ENCODE measurements at regions not wholly inside any gene's neighbourhood (a gene's known extent, or its start where the extent isn't known, plus 50 kb on each side); places are given as distances from the start of the nearest gene placed in this dataset.

DNA sequence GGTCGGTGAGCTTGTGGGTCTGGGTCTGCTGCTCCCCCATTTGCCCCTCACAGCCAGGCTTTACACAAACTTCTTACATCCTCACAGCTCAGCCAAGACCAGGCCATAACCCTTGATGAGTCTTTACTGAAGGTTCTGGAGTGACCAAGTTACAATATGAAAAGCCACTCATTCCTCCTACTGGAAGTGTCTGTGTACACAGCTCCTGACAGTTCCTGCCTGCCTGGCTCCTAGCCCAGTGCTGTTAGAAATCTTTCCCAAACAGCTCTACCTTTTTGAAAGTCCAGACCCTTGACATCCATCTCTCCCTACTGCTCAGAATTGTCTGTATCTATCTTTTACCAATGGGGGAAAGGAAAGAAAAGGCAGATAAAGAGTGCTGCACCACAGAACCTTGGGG is 106.9 kb downstream of the PAX1 start:
- Histone ChIP-seq H3K9ac (replicated peaks in 1 of 4; ENCODE audit: extremely low read depth in 1 of 4, low read depth in 3 of 4, low read length in 3 of 4) (no peak overlapping the region), H4K8ac (ENCODE audit: extremely low read depth, insufficient read depth, low read length) (no peak overlapping the region), H3K27me3 (replicated peaks in 1 of 4; ENCODE audit: control insufficient read depth in 3 of 4, extremely low read depth in 1 of 4, insufficient read depth in 3 of 4, low read length in 3 of 4) (peaks cover 0 to 14% (median 10%) of the 10 kb centered on the region in 4 experiments; a peak in 4 of 7 replicates), H2AK5ac (ENCODE audit: low read depth, low read length) (no peak overlapping the region), H4K91ac (replicated peaks; ENCODE audit: insufficient read length, low read length) (no peak overlapping the region), H3K56ac (replicated peaks; ENCODE audit: insufficient read length, low read depth, low read length) (no peak overlapping the region), H2BK5ac (ENCODE audit: low read depth, low read length) (no peak overlapping the region), H3K14ac (ENCODE audit: insufficient read length) (no peak overlapping the region), H3K4ac (replicated peaks; ENCODE audit: insufficient read length, low read depth, low read length) (no peak overlapping the region), H3K23me2 (ENCODE audit: low read depth, low read length) (no peaks in the 10 kb centered on the region), H2BK20ac (ENCODE audit: low read length) (no peak overlapping the region), H3K4me1 (replicated peaks in 1 of 4; ENCODE audit: control insufficient read depth in 3 of 4, insufficient read depth in 4 of 4, low read length in 3 of 4) (no peaks in the 10 kb centered on the region), H3K79me1 (ENCODE audit: low read depth, low read length) (no peaks in the 10 kb centered on the region), H2AFZ (ENCODE audit: low read length) (peak overlapping the region; percentile 78; the same call in 1 of the 2 replicates), H3K9me3 (ENCODE audit: insufficient read depth in 2 of 2, low read depth in 1 of 2, low read length in 1 of 2) (no peaks in the 10 kb centered on the region), H3K4me3 (ENCODE audit: extremely low read depth in 1 of 4, insufficient read depth in 2 of 4, low read depth in 3 of 4, low read length in 4 of 4) (no peak overlapping the region), H4K20me1 (replicated peaks in 1 of 2; ENCODE audit: control insufficient read depth in 1 of 2, insufficient read depth in 2 of 2, low read length in 2 of 2) (no peaks in the 10 kb centered on the region), H3K23ac (ENCODE audit: insufficient read length) (no peak overlapping the region), H3K18ac (ENCODE audit: extremely low read depth, low read length) (no peak overlapping the region), H2BK12ac (ENCODE audit: low read depth, low read length) (no peak overlapping the region), H3K36me3 (ENCODE audit: control insufficient read depth in 2 of 4, insufficient read depth in 4 of 4, low read length in 3 of 4) (no peaks in the 10 kb centered on the region), H3K4me2 (ENCODE audit: insufficient read depth in 1 of 2, low read depth in 2 of 2, low read length in 2 of 2) (no peak overlapping the region), H2BK120ac (replicated peaks; ENCODE audit: low read depth, low read length) (no peak overlapping the region), H2BK15ac (ENCODE audit: low read length) (no peak overlapping the region), H3K27ac (ENCODE audit: low read depth, low read length) (no peak overlapping the region), H3K79me2 (ENCODE audit: control insufficient read depth in 1 of 2, insufficient read depth in 2 of 2, low read length in 2 of 2) (no peaks in the 10 kb centered on the region), H4K5ac (ENCODE audit: insufficient read length, low read depth, low read length) (no peak overlapping the region)
- 78% methylated on average over 1 of the region's 1 CpG; no CpG with 5 or more reads in 1 of the 2 experiments for WGBS, 2 experiments (ENCODE audit: extremely low coverage in 1 of 2, insufficient coverage in 1 of 2, insufficient read length in 1 of 2, insufficient replicate concordance in 2 of 2, low coverage in 1 of 2, low lambda C conversion rate in 2 of 2, missing lambda C conversion rate in 1 of 2)
- POLR2A ChIA-PET (ENCODE audit: partially characterized antibody) = no interaction called here
- TF ChIP-seq POU5F1 (IDR thresholded peaks at IDR 0.05; ENCODE audit: low read depth, low read length) (no peak), BACH1 (IDR thresholded peaks at IDR 0.05; ENCODE audit: low read length) (no peak), TEAD4 (IDR thresholded peaks at IDR 0.05; ENCODE audit: low read depth, low read length) (no peak), EP300 (IDR thresholded peaks at IDR 0.05; ENCODE audit: borderline replicate concordance in 1 of 2, low read depth in 2 of 2, low read length in 2 of 2) (no peak), MAFK (IDR thresholded peaks at IDR 0.05; ENCODE audit: low read depth, low read length) (no peak), CBX8 (IDR thresholded peaks at IDR 0.05; ENCODE audit: borderline replicate concordance, low read depth, low read length) (no peak), FOSL1 (IDR thresholded peaks at IDR 0.05; ENCODE audit: insufficient read depth, low read depth, low read length) (no peak), GTF2F1 (IDR thresholded peaks at IDR 0.05; ENCODE audit: borderline replicate concordance, low read depth, low read length) (no peak), ASH2L (IDR thresholded peaks at IDR 0.05; ENCODE audit: low read length) (no peak), POLR2A (IDR thresholded peaks at IDR 0.05; ENCODE audit: control extremely low read depth in 1 of 2, low read depth in 2 of 2, low read length in 2 of 2) (no peak)
- TF ChIP-seq, protein P1, sequence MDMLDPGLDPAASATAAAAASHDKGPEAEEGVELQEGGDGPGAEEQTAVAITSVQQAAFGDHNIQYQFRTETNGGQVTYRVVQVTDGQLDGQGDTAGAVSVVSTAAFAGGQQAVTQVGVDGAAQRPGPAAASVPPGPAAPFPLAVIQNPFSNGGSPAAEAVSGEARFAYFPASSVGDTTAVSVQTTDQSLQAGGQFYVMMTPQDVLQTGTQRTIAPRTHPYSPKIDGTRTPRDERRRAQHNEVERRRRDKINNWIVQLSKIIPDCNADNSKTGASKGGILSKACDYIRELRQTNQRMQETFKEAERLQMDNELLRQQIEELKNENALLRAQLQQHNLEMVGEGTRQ (IDR thresholded peaks at IDR 0.05; ENCODE audit: low read length) = no peak
- DNase-seq (ENCODE audit: low read depth in 1 of 2, low spot score in 2 of 2) = no peak
- FAIRE-seq = no peak
- CTCF ChIA-PET (ENCODE audit: partially characterized antibody) = interaction anchor here (0.6 to 2.8 kb wide), 9 partner anchors 9 to 292 kb away, joined by 3 to 10 read pairs (median 3); no protein-coding TSS in a partner anchor

Data from H1 (cell line).